Calu3 (cell line): ENCODE measurements at regions not wholly inside any gene's neighbourhood (a gene's known extent, or its start where the extent isn't known, plus 50 kb on each side); places are given as distances from the start of the nearest gene placed in this dataset.

ENCODE experiments used
- BruUV-seq: library from RNA; stranded (reverse); fragments of 400-500 nt; replicated peaks from 2 replicates; lab custom pipeline; 2021; lab: Mats Ljungman, UMichigan
- CTCF ChIA-PET: fragments of 300-600 bp; sonication (Branson Sonifier 250); formaldehyde crosslinking; loops from one replicate; lab custom pipeline; 2022; ENCODE audit warnings: antibody characterized with exemption; lab: Charles Lee
- DNase-seq: peaks from one replicate; pipeline ENCODE4 v3.0.0; 2022
- H3K27ac Mint-ChIP-seq: one replicate; pipeline ENCODE4 v1.8.0; 2022; ENCODE audit warnings: mixed read lengths; ENCODE audit not compliant: unreplicated experiment
- H3K27me3 Mint-ChIP-seq: one replicate; pipeline ENCODE4 v1.8.0; 2022; ENCODE audit warnings: mixed read lengths; ENCODE audit not compliant: unreplicated experiment
- H3K36me3 Mint-ChIP-seq: one replicate; pipeline ENCODE4 v1.8.0; 2022; ENCODE audit warnings: mild to moderate bottlenecking, moderate library complexity, mixed read lengths; ENCODE audit not compliant: insufficient read depth, unreplicated experiment
- H3K4me1 Mint-ChIP-seq: one replicate; pipeline ENCODE4 v1.8.0; 2022; ENCODE audit warnings: mild to moderate bottlenecking, low read depth, mixed read lengths; ENCODE audit not compliant: unreplicated experiment
- H3K4me3 Mint-ChIP-seq: one replicate; pipeline ENCODE4 v1.8.0; 2022; ENCODE audit warnings: mild to moderate bottlenecking, low read depth, moderate library complexity, mixed read lengths; ENCODE audit not compliant: unreplicated experiment
- H3K9me3 Mint-ChIP-seq: one replicate; pipeline ENCODE4 v1.8.0; 2022; ENCODE audit warnings: low read depth, mixed read lengths; ENCODE audit not compliant: unreplicated experiment
- intact Hi-C: fragments of 100-400 bp; cut with micrococcal nuclease; formaldehyde crosslinking; loops from one replicate; pipeline ENCODE4 v1.10.0; 2022; ENCODE audit not compliant: unreplicated experiment
- TF ChIP-seq, protein P1 (sequence below): fragments of 200-600 bp; IDR thresholded peaks from one replicate; pipeline ENCODE4 v1.8.0; 2022; ENCODE audit warnings: antibody characterized with exemption; ENCODE audit not compliant: unreplicated experiment

- CTCF ChIA-PET: no interaction called here
- no peak for DNase-seq
- no TSS peak for BruUV-seq
- intact Hi-C loops: no loop called here
- peaks cover 54% of the 10 kb centered on the region for H3K27me3 Mint-ChIP-seq
- H3K4me1 Mint-ChIP-seq: no peaks in the 10 kb centered on the region
- TF ChIP-seq, protein P1, sequence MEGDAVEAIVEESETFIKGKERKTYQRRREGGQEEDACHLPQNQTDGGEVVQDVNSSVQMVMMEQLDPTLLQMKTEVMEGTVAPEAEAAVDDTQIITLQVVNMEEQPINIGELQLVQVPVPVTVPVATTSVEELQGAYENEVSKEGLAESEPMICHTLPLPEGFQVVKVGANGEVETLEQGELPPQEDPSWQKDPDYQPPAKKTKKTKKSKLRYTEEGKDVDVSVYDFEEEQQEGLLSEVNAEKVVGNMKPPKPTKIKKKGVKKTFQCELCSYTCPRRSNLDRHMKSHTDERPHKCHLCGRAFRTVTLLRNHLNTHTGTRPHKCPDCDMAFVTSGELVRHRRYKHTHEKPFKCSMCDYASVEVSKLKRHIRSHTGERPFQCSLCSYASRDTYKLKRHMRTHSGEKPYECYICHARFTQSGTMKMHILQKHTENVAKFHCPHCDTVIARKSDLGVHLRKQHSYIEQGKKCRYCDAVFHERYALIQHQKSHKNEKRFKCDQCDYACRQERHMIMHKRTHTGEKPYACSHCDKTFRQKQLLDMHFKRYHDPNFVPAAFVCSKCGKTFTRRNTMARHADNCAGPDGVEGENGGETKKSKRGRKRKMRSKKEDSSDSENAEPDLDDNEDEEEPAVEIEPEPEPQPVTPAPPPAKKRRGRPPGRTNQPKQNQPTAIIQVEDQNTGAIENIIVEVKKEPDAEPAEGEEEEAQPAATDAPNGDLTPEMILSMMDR: no peak
- H3K27ac Mint-ChIP-seq: no peak overlapping the region
- H3K9me3 Mint-ChIP-seq: no peaks in the 10 kb centered on the region
- no peaks in the 10 kb centered on the region for H3K36me3 Mint-ChIP-seq
- H3K4me3 Mint-ChIP-seq: no peak overlapping the region
These were observed 161.4 kb upstream of the TRPC7 start for GRCh38 chr5:136526791-136527190.

DNA sequence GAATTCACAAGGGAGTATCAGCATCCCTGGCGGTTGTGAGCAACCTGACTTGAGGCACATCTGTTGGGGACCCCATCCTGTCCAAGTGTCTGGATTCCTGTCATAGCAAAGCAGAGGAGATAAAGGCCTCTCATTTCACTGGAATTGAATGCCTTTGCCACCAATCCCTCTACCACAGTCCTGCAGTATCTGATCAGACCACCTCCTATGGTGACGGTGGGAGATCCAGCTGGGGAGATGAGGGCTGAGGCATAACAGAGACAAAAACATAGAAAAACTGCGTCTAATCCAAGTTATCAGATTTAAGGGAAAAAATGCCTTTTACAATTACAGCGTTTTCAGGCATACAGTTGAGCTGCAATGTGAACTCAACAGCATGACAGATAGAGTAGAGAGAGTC, 160.7 kb upstream of the TRPC7 start:
- Mint-ChIP-seq H3K27ac (no peak overlapping the region), H3K4me3 (no peak overlapping the region), H3K4me1 (no peaks in the 10 kb centered on the region), H3K9me3 (no peaks in the 10 kb centered on the region), H3K36me3 (no peaks in the 10 kb centered on the region), H3K27me3 (peaks cover 61% of the 10 kb centered on the region)
- intact Hi-C loops: no loop called here
- CTCF ChIA-PET: no interaction called here
- no TSS peak for BruUV-seq
- no peak for DNase-seq
- TF ChIP-seq, protein P1: no peak

DNA sequence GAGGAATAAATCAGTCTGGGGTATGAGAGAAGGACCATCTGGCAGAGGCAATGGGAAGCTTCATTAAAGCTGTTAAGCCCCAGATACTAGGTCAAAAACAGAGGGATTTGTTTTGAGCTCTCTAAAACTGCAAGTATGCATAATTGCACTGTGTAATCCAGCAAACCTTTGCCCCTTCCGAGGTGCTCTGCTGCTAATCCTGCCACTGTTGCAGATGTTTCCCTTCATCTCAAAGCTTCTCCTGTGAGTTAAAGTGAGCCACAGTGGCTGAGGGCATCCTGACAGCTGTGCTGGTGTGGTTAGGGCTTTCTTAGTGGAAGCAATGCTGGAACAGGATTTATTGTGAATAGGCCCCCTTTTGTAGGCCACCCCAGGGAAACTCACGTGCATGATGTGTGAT, 160.3 kb upstream of the TRPC7 start:
- Mint-ChIP-seq H3K36me3 (no peaks in the 10 kb centered on the region), H3K27me3 (peaks cover 66% of the 10 kb centered on the region), H3K4me1 (no peaks in the 10 kb centered on the region), H3K4me3 (no peak overlapping the region), H3K27ac (no peak overlapping the region), H3K9me3 (no peaks in the 10 kb centered on the region)
- CTCF ChIA-PET: no interaction called here
- intact Hi-C loops: no loop called here
- no TSS peak for BruUV-seq
- TF ChIP-seq, protein P1: no peak
- DNase-seq: no peak

DNA sequence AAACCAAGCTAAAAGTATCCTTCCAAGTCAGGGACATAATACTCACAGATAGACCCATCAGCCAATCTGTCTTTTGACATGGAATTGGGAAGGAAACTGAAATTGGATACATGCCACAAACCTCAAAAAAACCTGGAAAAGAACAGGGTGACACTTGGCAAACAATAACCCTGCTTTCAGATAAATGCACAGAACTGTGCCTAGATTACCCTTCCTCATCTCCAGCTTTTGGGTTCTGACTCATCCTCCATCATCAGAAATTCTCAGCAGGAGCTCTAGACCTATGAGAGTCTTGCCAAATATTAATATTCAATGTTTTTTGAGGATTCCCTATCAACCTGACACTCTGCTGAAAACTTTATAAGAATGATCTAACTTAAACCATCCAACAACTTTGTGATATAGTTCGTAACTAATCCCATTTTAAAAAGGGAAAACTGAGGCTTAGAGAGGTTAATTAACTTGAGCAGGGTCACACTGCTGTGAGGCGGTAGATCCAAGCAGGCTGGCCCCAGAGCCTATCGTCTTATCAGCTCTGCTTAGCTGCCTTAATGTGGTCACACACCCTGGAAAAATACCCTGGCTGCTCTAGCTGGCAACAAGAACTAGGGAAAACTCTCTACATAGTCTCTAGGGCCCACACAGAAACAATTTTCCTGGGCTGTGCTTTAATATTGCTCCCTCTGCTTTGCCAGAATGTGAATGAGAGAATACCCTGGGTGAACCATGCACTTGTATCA, 157.0 kb upstream of the TRPC7 start:
- Mint-ChIP-seq H3K9me3 (no peaks in the 10 kb centered on the region), H3K27me3 (peaks cover 91% of the 10 kb centered on the region), H3K36me3 (no peaks in the 10 kb centered on the region), H3K4me3 (no peak overlapping the region), H3K27ac (no peak overlapping the region), H3K4me1 (no peaks in the 10 kb centered on the region)
- no peak for DNase-seq
- TF ChIP-seq, protein P1: no peak
- BruUV-seq: no TSS peak
- CTCF ChIA-PET: no interaction called here
- intact Hi-C loops: no loop called here
